H1 (cell line): ENCODE measurements at regions not wholly inside any gene's neighbourhood (a gene's known extent, or its start where the extent isn't known, plus 50 kb on each side); places are given as distances from the start of the nearest gene placed in this dataset.

Source experiments
- CTCF ChIA-PET: fragments of 300-600 bp; sonication (Branson Sonifier 250); formaldehyde crosslinking; loops from one replicate; lab custom pipeline; 2021; ENCODE audit not compliant: partially characterized antibody; lab: Charles Lee
- POLR2A ChIA-PET: fragments of 300-600 bp; sonication (Branson Sonifier 250); formaldehyde crosslinking; loops from one replicate; lab custom pipeline; 2021; ENCODE audit warnings: inconsistent platforms; ENCODE audit not compliant: partially characterized antibody; lab: Charles Lee
- DNase-seq, 2 experiments: peaks; one replicate each; pipeline versions ENCODE4 v3.0.0 to v3.0.0-alpha.2; 2010 to 2022; ENCODE audit warnings: low spot score in 2 of 2, low read depth in 1 of 2, mixed read lengths in 1 of 2
- FAIRE-seq: peaks from 2 replicates; lab custom pipeline; 2011; peaks lifted over from hg19 to GRCh38; lab: Jason Lieb, UNC
- H2AFZ ChIP-seq: 2 replicates; pipeline ENCODE4 v1.8.1; 2012; ENCODE audit warnings: low read length, inconsistent platforms
- H2AK5ac ChIP-seq: 2 replicates; pipeline ENCODE4 v1.6.1; 2013; ENCODE audit warnings: low read depth, low read length
- H2BK120ac ChIP-seq: replicated peaks from 2 replicates; pipeline ENCODE3; 2013; ENCODE audit warnings: low read depth, low read length, inconsistent platforms
- H2BK12ac ChIP-seq: 2 replicates; pipeline ENCODE4 v1.6.1; 2013; ENCODE audit warnings: low read depth, low read length
- H2BK15ac ChIP-seq: 2 replicates; pipeline ENCODE4 v1.6.1; 2013; ENCODE audit warnings: low read length
- H2BK20ac ChIP-seq: 2 replicates; pipeline ENCODE4 v1.6.1; 2013; ENCODE audit warnings: low read length
- H2BK5ac ChIP-seq: 2 replicates; pipeline ENCODE4 v1.6.1; 2013; ENCODE audit warnings: low read depth, low read length
- H3K14ac ChIP-seq: 2 replicates; pipeline ENCODE4 v1.6.1; 2013; ENCODE audit warnings: inconsistent platforms; ENCODE audit not compliant: insufficient read length
- H3K18ac ChIP-seq: 2 replicates; pipeline ENCODE4 v1.6.1; 2013; ENCODE audit warnings: low read length; ENCODE audit errors: extremely low read depth
- H3K23ac ChIP-seq: 2 replicates; pipeline ENCODE4 v1.6.1; 2013; ENCODE audit warnings: inconsistent platforms; ENCODE audit not compliant: insufficient read length
- H3K23me2 ChIP-seq: 2 replicates; pipeline ENCODE4 v1.6.1; 2013; ENCODE audit warnings: low read depth, low read length
- H3K27ac ChIP-seq: 2 replicates; pipeline ENCODE4 v1.6.1; 2011; ENCODE audit warnings: low read depth, low read length, inconsistent platforms
- H3K27me3 ChIP-seq, 4 experiments: replicated peaks in 1 of 4; 1 replicate in 1 of 4; 2 replicates in 3 of 4; pipeline versions ENCODE4 v1.6.1 to v1.8.1; 2011 to 2013; ENCODE audit warnings: low read length in 3 of 4, mild to moderate bottlenecking in 3 of 4, inconsistent platforms in 2 of 4, mixed read lengths in 2 of 4, moderate library complexity in 1 of 4; ENCODE audit not compliant: control insufficient read depth in 3 of 4, insufficient read depth in 3 of 4; ENCODE audit errors: extremely low read depth in 1 of 4
- H3K36me3 ChIP-seq, 4 experiments: 2 replicates each; pipeline versions ENCODE4 v1.6.1 to v1.8.1; 2011 to 2013; ENCODE audit warnings: mild to moderate bottlenecking in 4 of 4, low read length in 3 of 4, moderate library complexity in 2 of 4, control low read depth in 1 of 4, inconsistent platforms in 1 of 4; ENCODE audit not compliant: insufficient read depth in 4 of 4, control insufficient read depth in 2 of 4
- H3K4ac ChIP-seq: replicated peaks from 2 replicates; pipeline ENCODE3; 2013; ENCODE audit warnings: low read length, low read depth, mixed read lengths, inconsistent platforms; ENCODE audit not compliant: insufficient read length
- H3K4me1 ChIP-seq, 4 experiments: replicated peaks in 1 of 4; 1 replicate in 1 of 4; 2 replicates in 3 of 4; pipeline versions ENCODE4 v1.6.1 to v1.8.1; 2011 to 2013; ENCODE audit warnings: low read length in 3 of 4, inconsistent platforms in 2 of 4, mixed read lengths in 1 of 4; ENCODE audit not compliant: insufficient read depth in 4 of 4, control insufficient read depth in 3 of 4
- H3K4me2 ChIP-seq, 2 experiments: 2 replicates each; pipeline versions ENCODE4 v1.6.1 to v1.8.1; 2011 to 2013; ENCODE audit warnings: low read depth in 2 of 2, low read length in 2 of 2, control low read depth in 1 of 2, inconsistent platforms in 1 of 2, mild to moderate bottlenecking in 1 of 2; ENCODE audit not compliant: insufficient read depth in 1 of 2
- H3K4me3 ChIP-seq, 4 experiments: fragments of 200-600, 300-600 bp in 1 of 4; sonication (generic), shearing (Covaris generic), sonication (Bioruptor Twin) in 1 of 4; 2 replicates each; pipeline versions ENCODE4 v1.5.1 to v1.8.1; 2011 to 2016; ENCODE audit warnings: low read length in 4 of 4, low read depth in 3 of 4, control low read depth in 2 of 4, inconsistent platforms in 2 of 4, mild to moderate bottlenecking in 2 of 4, mixed read lengths in 1 of 4, moderate library complexity in 1 of 4; ENCODE audit not compliant: insufficient read depth in 2 of 4; ENCODE audit errors: extremely low read depth in 1 of 4
- H3K56ac ChIP-seq: replicated peaks from 2 replicates; pipeline ENCODE3; 2013; ENCODE audit warnings: low read depth, mild to moderate bottlenecking, mixed read lengths, low read length, inconsistent platforms; ENCODE audit not compliant: insufficient read length
- H3K79me1 ChIP-seq: 2 replicates; pipeline ENCODE4 v1.6.1; 2013; ENCODE audit warnings: low read depth, low read length, control low read depth
- H3K79me2 ChIP-seq, 2 experiments: 2 replicates each; pipeline versions ENCODE4 v1.6.1 to v1.8.1; 2012 to 2013; ENCODE audit warnings: low read length in 2 of 2, mild to moderate bottlenecking in 2 of 2, inconsistent platforms in 1 of 2; ENCODE audit not compliant: insufficient read depth in 2 of 2, control insufficient read depth in 1 of 2
- H3K9ac ChIP-seq, 4 experiments: replicated peaks in 1 of 4; 1 replicate in 1 of 4; 2 replicates in 3 of 4; pipeline versions ENCODE4 v1.6.1 to v1.8.1; 2011 to 2013; ENCODE audit warnings: low read depth in 3 of 4, low read length in 3 of 4, control low read depth in 2 of 4, mild to moderate bottlenecking in 2 of 4, moderate library complexity in 2 of 4, inconsistent platforms in 1 of 4; ENCODE audit errors: extremely low read depth in 1 of 4
- H3K9me3 ChIP-seq, 2 experiments: 2 replicates each; pipeline versions ENCODE4 v1.6.1 to v1.8.1; 2012 to 2013; ENCODE audit warnings: mild to moderate bottlenecking in 2 of 2, moderate library complexity in 2 of 2, control low read depth in 1 of 2, inconsistent platforms in 1 of 2, low read depth in 1 of 2, low read length in 1 of 2, mixed read lengths in 1 of 2; ENCODE audit not compliant: insufficient read depth in 2 of 2
- H4K20me1 ChIP-seq, 2 experiments: replicated peaks in 1 of 2; 2 replicates each; pipeline versions ENCODE3 to v1.8.1; 2011 to 2013; ENCODE audit warnings: inconsistent platforms in 2 of 2, low read length in 2 of 2, mild to moderate bottlenecking in 1 of 2; ENCODE audit not compliant: insufficient read depth in 2 of 2, control insufficient read depth in 1 of 2
- H4K5ac ChIP-seq: 2 replicates; pipeline ENCODE4 v1.6.1; 2013; ENCODE audit warnings: low read length, low read depth, mixed read lengths, inconsistent platforms; ENCODE audit not compliant: insufficient read length
- H4K8ac ChIP-seq: 2 replicates; pipeline ENCODE4 v1.8.0; 2013; ENCODE audit warnings: mild to moderate bottlenecking, moderate library complexity, low read length, inconsistent platforms; ENCODE audit not compliant: insufficient read depth; ENCODE audit errors: extremely low read depth
- H4K91ac ChIP-seq: replicated peaks from 2 replicates; pipeline ENCODE3; 2013; ENCODE audit warnings: low read length, mixed read lengths, inconsistent platforms; ENCODE audit not compliant: insufficient read length
- CBX8 ChIP-seq: fragments of 300-800, 300-1000 bp; sonication (generic); IDR thresholded peaks from 2 replicates; pipeline ENCODE4 v1.7.1; 2016; ENCODE audit warnings: low read depth, low read length, borderline replicate concordance
- CREB1 ChIP-seq: IDR thresholded peaks from 2 replicates; pipeline ENCODE4 v1.6.1; 2012; ENCODE audit warnings: inconsistent platforms
- HDAC2 ChIP-seq, 2 experiments: fragments of 300-600 bp in 1 of 2; sonication (generic) in 1 of 2; IDR thresholded peaks; 2 replicates each; pipeline ENCODE4 v1.6.1; 2011 to 2012; ENCODE audit warnings: low read depth in 2 of 2, low read length in 2 of 2, mild to moderate bottlenecking in 2 of 2, moderate library complexity in 2 of 2, borderline replicate concordance in 1 of 2, inconsistent platforms in 1 of 2
- KDM4A ChIP-seq: IDR thresholded peaks from one replicate; pipeline ENCODE4 v1.7.1; 2012; ENCODE audit warnings: low read depth, mild to moderate bottlenecking, moderate library complexity, low read length, inconsistent platforms; ENCODE audit not compliant: severe bottlenecking
- POLR2A ChIP-seq, 2 experiments: IDR thresholded peaks; 1 replicate in 1 of 2; 2 replicates in 1 of 2; pipeline ENCODE4 v1.6.1; 2011; ENCODE audit warnings: low read depth in 2 of 2, low read length in 2 of 2, mild to moderate bottlenecking in 2 of 2; ENCODE audit errors: control extremely low read depth in 1 of 2
- POU5F1 ChIP-seq: IDR thresholded peaks from 2 replicates; pipeline ENCODE4 v1.6.1; 2011; ENCODE audit warnings: low read depth, mild to moderate bottlenecking, low read length, moderate library complexity
- RXRA ChIP-seq: IDR thresholded peaks from 2 replicates; pipeline ENCODE4 v1.6.1; 2011; ENCODE audit warnings: low read depth, mild to moderate bottlenecking, low read length, moderate library complexity; ENCODE audit not compliant: insufficient read depth
- SP1 ChIP-seq: IDR thresholded peaks from 2 replicates; pipeline ENCODE4 v1.6.1; 2011; ENCODE audit warnings: low read depth, low read length
- SUZ12 ChIP-seq: fragments of 200-600 bp; sonication (generic); IDR thresholded peaks from 2 replicates; pipeline ENCODE4 v1.6.1; 2012; ENCODE audit warnings: mild to moderate bottlenecking, inconsistent platforms, low read length, moderate library complexity, mixed read lengths
- TBP ChIP-seq: IDR thresholded peaks from 2 replicates; pipeline ENCODE4 v1.6.1; 2011; ENCODE audit warnings: low read depth, low read length, improper control_type of control experiment
- TCF12 ChIP-seq: IDR thresholded peaks from 2 replicates; pipeline ENCODE4 v1.6.1; 2011; ENCODE audit warnings: low read depth, mild to moderate bottlenecking, low read length
- TEAD4 ChIP-seq: IDR thresholded peaks from 2 replicates; pipeline ENCODE4 v1.6.1; 2012; ENCODE audit warnings: low read depth, low read length, inconsistent platforms, mixed read lengths
- USF2 ChIP-seq: IDR thresholded peaks from 2 replicates; pipeline ENCODE4 v1.6.1; 2011; ENCODE audit warnings: low read length, improper control_type of control experiment
- ZNF274 ChIP-seq: IDR thresholded peaks from 2 replicates; pipeline ENCODE4 v1.7.0; 2012; ENCODE audit warnings: low read length, borderline replicate concordance; ENCODE audit errors: extremely low read depth
- WGBS, 2 experiments: shearing (Covaris generic) in 1 of 2; methylation state at CpG; one replicate each; pipeline versions ENCODE4 v1.1.6 to v1.1.7; 2013 to 2015; ENCODE audit warnings: low lambda C conversion rate in 2 of 2, mixed read lengths in 2 of 2, inconsistent platforms in 1 of 2, low coverage in 1 of 2, missing lambda C conversion rate in 1 of 2; ENCODE audit not compliant: insufficient replicate concordance in 2 of 2, insufficient coverage in 1 of 2, insufficient read length in 1 of 2; ENCODE audit errors: extremely low coverage in 1 of 2, missing lambda C conversion rate in 1 of 2; 5-methylcytosine and 5-hydroxymethylcytosine counted together

- no peaks in the 10 kb centered on the region for H3K36me3 ChIP-seq
- H3K27me3 ChIP-seq, result no peaks in the 10 kb centered on the region
- H3K4me1 ChIP-seq, result no peaks in the 10 kb centered on the region
- ChIA-PET CTCF (no interaction called here), POLR2A (no interaction called here)
- no peak overlapping the region for H3K27ac ChIP-seq
- FAIRE-seq (no peak), DNase-seq (no peak)
- no peak overlapping the region for H3K14ac ChIP-seq
- no peak overlapping the region for H3K23ac ChIP-seq
- H3K79me1 ChIP-seq, result no peaks in the 10 kb centered on the region
- no peak overlapping the region for H2BK12ac ChIP-seq
- no peak overlapping the region for H4K5ac ChIP-seq
- no peak overlapping the region for H3K56ac ChIP-seq
- no peaks in the 10 kb centered on the region for H3K9me3 ChIP-seq
- H2BK120ac ChIP-seq, result no peak overlapping the region
- no peaks in the 10 kb centered on the region for H3K79me2 ChIP-seq
- H2AFZ ChIP-seq, result no peak overlapping the region
- no peak overlapping the region for H3K4me3 ChIP-seq
- WGBS, 2 experiments, result 96% methylated on average over 3 of the region's 3 CpGs; no CpG with 5 or more reads in 1 of the 2 experiments
- no peak overlapping the region for H2AK5ac ChIP-seq
- H3K9ac ChIP-seq, result no peak overlapping the region
- H4K8ac ChIP-seq, result no peak overlapping the region
- no peak overlapping the region for H3K18ac ChIP-seq
- no peak overlapping the region for H2BK20ac ChIP-seq
- no peak overlapping the region for H4K91ac ChIP-seq
- no peaks in the 10 kb centered on the region for H4K20me1 ChIP-seq
- H2BK5ac ChIP-seq, result no peak overlapping the region
- H3K23me2 ChIP-seq, result no peaks in the 10 kb centered on the region
- H3K4ac ChIP-seq, result no peak overlapping the region
- TF ChIP-seq TCF12, result no peak
- TF ChIP-seq ZNF274, result no peak
- TF ChIP-seq TEAD4, result no peak
- no peak for TF ChIP-seq CREB1
- TF ChIP-seq RXRA, result no peak
- TF ChIP-seq SP1, result no peak
- TF ChIP-seq KDM4A, result no peak
- TF ChIP-seq TBP, result no peak
- TF ChIP-seq SUZ12, result no peak
- no peak for TF ChIP-seq HDAC2 (IDR thresholded peaks at IDR 0.05; ENCODE audit: borderline replicate concordance in 1 of 2, low read depth in 2 of 2, low read length in 2 of 2)
- TF ChIP-seq CBX8, result no peak
- TF ChIP-seq USF2, result no peak
- TF ChIP-seq POU5F1, result no peak
- TF ChIP-seq POLR2A (IDR thresholded peaks at IDR 0.05; ENCODE audit: control extremely low read depth in 1 of 2, low read depth in 2 of 2, low read length in 2 of 2), result no peak
- H3K4me2 ChIP-seq, result no peak overlapping the region
- no peak overlapping the region for H2BK15ac ChIP-seq
These were observed 1535.9 kb upstream of the IGFBP7 start for GRCh38 chr4:58646126-58646525.
